ENCODE measurements at regions not wholly inside any gene's neighbourhood (a gene's known extent, or its start where the extent isn't known, plus 50 kb on each side); places are given as distances from the start of the nearest gene placed in this dataset.

DNA sequence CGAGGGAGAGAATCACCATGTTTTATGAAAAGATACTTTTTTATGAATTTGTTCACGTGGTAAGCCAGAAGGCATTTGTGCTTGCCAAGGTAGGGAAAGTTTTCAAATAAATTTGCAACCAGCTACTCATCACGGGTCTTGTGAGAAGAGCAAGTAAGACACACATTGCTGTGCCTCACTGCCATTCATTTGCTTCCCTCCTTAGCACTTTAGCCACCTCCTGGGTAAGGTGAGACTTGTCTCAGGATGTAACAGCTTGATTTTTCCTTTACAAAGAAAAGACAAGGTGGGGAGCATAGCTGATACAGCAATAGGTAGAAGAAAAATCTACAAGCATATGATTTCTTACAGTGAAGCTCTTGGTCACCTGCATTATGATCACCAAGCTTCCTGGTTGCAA is 342.4 kb upstream of the GRM3 start:
- Histone ChIP-seq H3K36me3 (ENCODE audit: control insufficient read depth in 1 of 2, insufficient read depth in 2 of 2, low read length in 2 of 2) (no peaks in the 10 kb centered on the region), H3K27ac (ENCODE audit: low read depth, low read length) (no peak overlapping the region), H3K4me1 (ENCODE audit: control insufficient read depth in 1 of 2, insufficient read depth in 2 of 2, low read length in 2 of 2) (no peaks in the 10 kb centered on the region), H3K9ac (ENCODE audit: low read depth in 1 of 2, low read length in 2 of 2) (no peak overlapping the region), H3K27me3 (ENCODE audit: control insufficient read depth in 1 of 2, insufficient read depth in 2 of 2, low read length in 2 of 2) (no peaks in the 10 kb centered on the region), H3K9me3 (ENCODE audit: control insufficient read depth in 1 of 2, low read length in 2 of 2) (no peaks in the 10 kb centered on the region), H3K4me3 (ENCODE audit: low read depth in 1 of 2, low read length in 2 of 2) (no peak overlapping the region)

- Histone ChIP-seq H3K27ac (ENCODE audit: low read depth, low read length) (no peak overlapping the region), H3K9ac (ENCODE audit: low read depth in 1 of 2, low read length in 2 of 2) (no peak overlapping the region), H3K36me3 (ENCODE audit: control insufficient read depth in 1 of 2, insufficient read depth in 2 of 2, low read length in 2 of 2) (no peaks in the 10 kb centered on the region), H3K27me3 (ENCODE audit: control insufficient read depth in 1 of 2, insufficient read depth in 2 of 2, low read length in 2 of 2) (no peaks in the 10 kb centered on the region), H3K4me1 (ENCODE audit: control insufficient read depth in 1 of 2, insufficient read depth in 2 of 2, low read length in 2 of 2) (no peaks in the 10 kb centered on the region), H3K9me3 (ENCODE audit: control insufficient read depth in 1 of 2, low read length in 2 of 2) (no peaks in the 10 kb centered on the region), H3K4me3 (ENCODE audit: low read depth in 1 of 2, low read length in 2 of 2) (no peak overlapping the region)
Measured at GRCh38 chr7:86295526-86295925, 348.2 kb upstream of the GRM3 start.

- Histone ChIP-seq H3K27me3 (ENCODE audit: control insufficient read depth in 1 of 2, insufficient read depth in 2 of 2, low read length in 2 of 2) (no peaks in the 10 kb centered on the region), H3K4me3 (ENCODE audit: low read depth in 1 of 2, low read length in 2 of 2) (no peak overlapping the region), H3K4me1 (ENCODE audit: control insufficient read depth in 1 of 2, insufficient read depth in 2 of 2, low read length in 2 of 2) (no peaks in the 10 kb centered on the region), H3K36me3 (ENCODE audit: control insufficient read depth in 1 of 2, insufficient read depth in 2 of 2, low read length in 2 of 2) (no peaks in the 10 kb centered on the region), H3K9me3 (ENCODE audit: control insufficient read depth in 1 of 2, low read length in 2 of 2) (peaks cover 0 to 3% of the 10 kb centered on the region in 2 donors), H3K27ac (ENCODE audit: low read depth, low read length) (no peak overlapping the region), H3K9ac (ENCODE audit: low read depth in 1 of 2, low read length in 2 of 2) (no peak overlapping the region)
Measured at GRCh38 chr7:86282014-86282682, 361.6 kb upstream of the GRM3 start.

DNA sequence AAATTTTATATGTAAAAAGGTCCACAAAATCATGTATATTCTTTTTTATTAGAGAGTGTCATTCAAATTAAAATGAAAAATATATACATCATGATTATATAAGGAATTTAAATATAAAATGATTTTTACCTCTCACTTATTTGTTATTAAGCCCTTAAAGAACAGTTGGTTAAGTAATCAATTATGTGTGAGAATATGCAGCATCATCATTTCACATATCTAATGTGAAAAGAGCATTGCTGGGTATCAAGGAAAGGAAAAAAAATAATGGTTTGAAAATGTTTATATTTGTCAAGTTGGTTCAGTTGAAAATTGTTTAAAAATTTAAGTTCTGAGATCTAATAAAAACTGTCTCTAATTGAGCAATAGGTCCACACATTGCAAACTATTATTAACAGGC is 363.6 kb upstream of the GRM3 start:
- no peak overlapping the region for H3K27ac ChIP-seq (ENCODE audit: low read depth, low read length)
- H3K9ac ChIP-seq (ENCODE audit: low read depth in 1 of 2, low read length in 2 of 2) = no peak overlapping the region
- H3K36me3 ChIP-seq (ENCODE audit: control insufficient read depth in 1 of 2, insufficient read depth in 2 of 2, low read length in 2 of 2) = no peaks in the 10 kb centered on the region
- H3K9me3 ChIP-seq (ENCODE audit: control insufficient read depth in 1 of 2, low read length in 2 of 2) = peaks cover 0 to 8% of the 10 kb centered on the region in 2 donors
- no peak overlapping the region for H3K4me3 ChIP-seq (ENCODE audit: low read depth in 1 of 2, low read length in 2 of 2)
- no peaks in the 10 kb centered on the region for H3K27me3 ChIP-seq (ENCODE audit: control insufficient read depth in 1 of 2, insufficient read depth in 2 of 2, low read length in 2 of 2)
- H3K4me1 ChIP-seq (ENCODE audit: control insufficient read depth in 1 of 2, insufficient read depth in 2 of 2, low read length in 2 of 2) = no peaks in the 10 kb centered on the region

DNA sequence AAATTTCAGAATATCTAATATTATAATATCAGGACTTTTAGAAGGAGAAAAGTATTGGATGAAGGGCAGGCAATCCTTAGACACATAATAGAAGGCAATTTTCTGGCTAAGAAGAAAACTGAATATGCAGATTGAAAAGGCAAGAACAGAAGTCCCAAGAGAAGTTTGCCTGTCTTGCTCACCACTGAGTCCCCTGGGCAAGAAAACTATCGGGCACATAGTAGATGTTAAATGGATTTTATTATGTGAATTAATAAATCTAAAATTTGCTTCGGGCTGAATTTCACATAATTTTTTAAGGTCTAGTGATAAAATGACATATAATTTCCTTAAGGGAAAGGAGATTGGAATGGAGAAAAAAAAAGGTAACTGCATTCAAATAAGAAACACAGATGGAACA is 380.9 kb upstream of the GRM3 start:
- no peak overlapping the region for H3K9ac ChIP-seq (ENCODE audit: low read depth in 1 of 2, low read length in 2 of 2)
- no peaks in the 10 kb centered on the region for H3K27me3 ChIP-seq (ENCODE audit: control insufficient read depth in 1 of 2, insufficient read depth in 2 of 2, low read length in 2 of 2)
- peaks cover 0 to 4% of the 10 kb centered on the region in 2 donors for H3K9me3 ChIP-seq (ENCODE audit: control insufficient read depth in 1 of 2, low read length in 2 of 2)
- H3K4me3 ChIP-seq (ENCODE audit: low read depth in 1 of 2, low read length in 2 of 2) = no peak overlapping the region
- H3K36me3 ChIP-seq (ENCODE audit: control insufficient read depth in 1 of 2, insufficient read depth in 2 of 2, low read length in 2 of 2) = no peaks in the 10 kb centered on the region
- no peak overlapping the region for H3K27ac ChIP-seq (ENCODE audit: low read depth, low read length)
- H3K4me1 ChIP-seq (ENCODE audit: control insufficient read depth in 1 of 2, insufficient read depth in 2 of 2, low read length in 2 of 2) = no peaks in the 10 kb centered on the region

DNA sequence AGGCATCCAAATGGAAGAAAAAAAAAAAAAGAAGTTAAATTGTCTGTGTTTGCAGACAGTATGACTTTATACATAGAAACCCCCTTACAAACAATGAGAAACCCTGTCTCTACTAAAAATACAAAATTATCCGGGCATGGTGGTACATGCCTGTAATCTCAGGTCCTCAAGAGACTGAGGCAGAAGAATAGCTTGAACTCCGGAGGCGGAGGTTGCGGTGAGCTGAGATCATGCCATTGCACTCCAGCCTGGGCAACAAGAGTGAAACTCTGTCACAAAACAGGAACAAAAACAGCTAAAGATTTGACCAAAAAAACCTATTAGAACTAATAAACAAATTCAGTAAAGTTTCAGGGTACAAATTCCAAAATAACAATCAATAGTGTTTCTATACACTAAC is 385.8 kb upstream of the GRM3 start:
- no peaks in the 10 kb centered on the region for H3K36me3 ChIP-seq (ENCODE audit: control insufficient read depth in 1 of 2, insufficient read depth in 2 of 2, low read length in 2 of 2)
- no peak overlapping the region for H3K9ac ChIP-seq (ENCODE audit: low read depth in 1 of 2, low read length in 2 of 2)
- H3K4me1 ChIP-seq (ENCODE audit: control insufficient read depth in 1 of 2, insufficient read depth in 2 of 2, low read length in 2 of 2) = no peaks in the 10 kb centered on the region
- H3K27ac ChIP-seq (ENCODE audit: low read depth, low read length) = no peak overlapping the region
- no peaks in the 10 kb centered on the region for H3K27me3 ChIP-seq (ENCODE audit: control insufficient read depth in 1 of 2, insufficient read depth in 2 of 2, low read length in 2 of 2)
- H3K4me3 ChIP-seq (ENCODE audit: low read depth in 1 of 2, low read length in 2 of 2) = no peak overlapping the region
- H3K9me3 ChIP-seq (ENCODE audit: control insufficient read depth in 1 of 2, low read length in 2 of 2) = peaks cover 0 to 5% of the 10 kb centered on the region in 2 donors

DNA sequence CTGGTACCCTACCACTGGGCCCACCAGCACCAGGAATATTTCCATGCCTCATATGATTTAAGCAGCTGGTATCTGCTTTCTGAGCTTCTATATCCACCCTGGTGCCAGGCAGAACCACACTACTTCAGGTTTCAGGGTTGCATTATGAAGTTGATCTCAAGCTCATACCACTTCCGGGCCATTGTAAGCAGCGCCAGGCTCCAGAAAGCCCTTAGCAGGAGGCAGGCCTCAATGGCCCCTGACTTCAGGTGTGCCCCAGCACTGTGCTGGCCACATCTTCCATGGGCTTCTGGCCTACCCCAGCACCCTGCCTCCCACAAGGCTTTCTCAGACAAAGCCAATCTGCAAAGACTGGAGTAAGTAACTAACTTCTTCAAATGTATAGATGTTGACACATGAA is 391.3 kb upstream of the GRM3 start:
- H3K4me3 ChIP-seq (ENCODE audit: low read depth in 1 of 2, low read length in 2 of 2) = no peak overlapping the region
- H3K9ac ChIP-seq (ENCODE audit: low read depth in 1 of 2, low read length in 2 of 2) = no peak overlapping the region

DNA sequence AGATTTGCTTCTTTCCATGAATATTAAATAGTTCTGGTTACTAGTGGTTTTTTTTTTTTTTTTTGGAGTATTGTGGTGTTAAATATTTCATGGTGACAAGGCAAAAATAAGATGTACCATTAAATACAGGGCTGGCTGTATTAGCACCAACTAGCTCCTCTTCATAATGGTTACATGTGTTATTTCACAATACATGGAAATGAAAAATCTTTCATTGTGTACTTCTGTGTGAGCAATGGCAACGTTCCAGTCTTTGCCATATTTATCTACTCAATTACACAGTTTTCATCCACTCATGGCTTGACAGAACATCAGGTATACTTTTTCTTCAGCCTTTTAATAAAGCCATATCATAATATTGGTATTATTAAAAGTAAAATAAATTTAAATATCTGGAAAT is 394.7 kb upstream of the GRM3 start:
- no peak overlapping the region for H3K27ac ChIP-seq (ENCODE audit: low read depth, low read length)
- H3K27me3 ChIP-seq (ENCODE audit: control insufficient read depth in 1 of 2, insufficient read depth in 2 of 2, low read length in 2 of 2) = no peaks in the 10 kb centered on the region
- H3K36me3 ChIP-seq (ENCODE audit: control insufficient read depth in 1 of 2, insufficient read depth in 2 of 2, low read length in 2 of 2) = no peaks in the 10 kb centered on the region
- H3K9me3 ChIP-seq (ENCODE audit: control insufficient read depth in 1 of 2, low read length in 2 of 2) = peaks cover 2 to 7% of the 10 kb centered on the region in 2 donors
- no peak overlapping the region for H3K4me3 ChIP-seq (ENCODE audit: low read depth in 1 of 2, low read length in 2 of 2)
- H3K9ac ChIP-seq (ENCODE audit: low read depth in 1 of 2, low read length in 2 of 2) = no peak overlapping the region
- H3K4me1 ChIP-seq (ENCODE audit: control insufficient read depth in 1 of 2, insufficient read depth in 2 of 2, low read length in 2 of 2) = no peaks in the 10 kb centered on the region

More for the DNA sequence above, 391.3 kb upstream of the GRM3 start:
- H3K4me1 ChIP-seq (ENCODE audit: control insufficient read depth in 1 of 2, insufficient read depth in 2 of 2, low read length in 2 of 2) = no peaks in the 10 kb centered on the region
- H3K27ac ChIP-seq (ENCODE audit: low read depth, low read length) = no peak overlapping the region
- H3K27me3 ChIP-seq (ENCODE audit: control insufficient read depth in 1 of 2, insufficient read depth in 2 of 2, low read length in 2 of 2) = no peaks in the 10 kb centered on the region
- H3K36me3 ChIP-seq (ENCODE audit: control insufficient read depth in 1 of 2, insufficient read depth in 2 of 2, low read length in 2 of 2) = no peaks in the 10 kb centered on the region
- H3K9me3 ChIP-seq (ENCODE audit: control insufficient read depth in 1 of 2, low read length in 2 of 2) = no peaks in the 10 kb centered on the region

DNA sequence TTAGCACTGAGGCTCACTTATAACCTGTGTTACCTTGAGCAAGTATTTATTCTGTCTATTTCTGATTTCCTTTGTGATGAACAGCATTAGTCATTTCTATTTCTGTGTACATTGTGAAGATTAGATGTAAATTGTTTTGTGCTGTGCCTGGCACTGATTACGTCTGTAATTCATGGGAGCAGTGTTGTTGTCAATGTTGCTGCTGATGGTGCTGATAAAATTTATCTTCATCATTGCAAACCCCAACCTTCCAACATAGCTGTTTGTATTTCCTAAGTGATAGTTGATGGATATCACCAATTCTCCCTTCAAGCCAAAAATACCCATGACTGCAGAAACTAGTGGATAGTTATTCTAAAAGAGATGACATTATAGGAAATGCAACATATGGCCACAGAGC is 400.5 kb upstream of the GRM3 start:
- Histone ChIP-seq H3K4me3 (ENCODE audit: low read depth in 1 of 2, low read length in 2 of 2) (no peak overlapping the region), H3K9ac (ENCODE audit: low read depth in 1 of 2, low read length in 2 of 2) (no peak overlapping the region), H3K4me1 (ENCODE audit: control insufficient read depth in 1 of 2, insufficient read depth in 2 of 2, low read length in 2 of 2) (no peaks in the 10 kb centered on the region), H3K9me3 (ENCODE audit: control insufficient read depth in 1 of 2, low read length in 2 of 2) (peaks cover 2 to 8% of the 10 kb centered on the region in 2 donors), H3K27me3 (ENCODE audit: control insufficient read depth in 1 of 2, insufficient read depth in 2 of 2, low read length in 2 of 2) (no peaks in the 10 kb centered on the region), H3K27ac (ENCODE audit: low read depth, low read length) (no peak overlapping the region), H3K36me3 (ENCODE audit: control insufficient read depth in 1 of 2, insufficient read depth in 2 of 2, low read length in 2 of 2) (no peaks in the 10 kb centered on the region)

DNA sequence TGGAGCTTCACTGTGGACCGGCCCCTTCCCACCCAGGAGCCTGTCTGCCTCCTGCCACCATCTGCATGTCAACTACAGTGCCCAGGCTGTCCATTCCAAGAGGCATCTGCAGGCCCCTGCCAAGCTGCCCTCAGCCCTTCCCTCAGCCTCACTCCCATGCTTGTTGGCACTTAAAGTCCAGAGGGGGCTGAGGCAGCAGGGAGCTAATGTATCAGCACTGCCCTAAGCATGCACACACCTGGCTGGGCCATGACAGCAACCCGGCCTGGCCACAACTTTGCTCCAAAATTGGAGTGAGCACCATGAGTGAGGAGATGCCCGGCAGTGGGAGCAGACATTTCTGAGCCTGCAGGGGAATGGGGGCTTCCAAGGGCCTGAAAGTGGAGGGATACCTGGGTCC is 417.5 kb upstream of the GRM3 start:
- Histone ChIP-seq H3K9me3 (ENCODE audit: control insufficient read depth in 1 of 2, low read length in 2 of 2) (peaks cover 4 to 14% of the 10 kb centered on the region in 2 donors), H3K27me3 (ENCODE audit: control insufficient read depth in 1 of 2, insufficient read depth in 2 of 2, low read length in 2 of 2) (no peaks in the 10 kb centered on the region), H3K4me3 (ENCODE audit: low read depth in 1 of 2, low read length in 2 of 2) (no peak overlapping the region), H3K36me3 (ENCODE audit: control insufficient read depth in 1 of 2, insufficient read depth in 2 of 2, low read length in 2 of 2) (no peaks in the 10 kb centered on the region), H3K27ac (ENCODE audit: low read depth, low read length) (no peak overlapping the region), H3K9ac (ENCODE audit: low read depth in 1 of 2, low read length in 2 of 2) (no peak overlapping the region), H3K4me1 (ENCODE audit: control insufficient read depth in 1 of 2, insufficient read depth in 2 of 2, low read length in 2 of 2) (no peaks in the 10 kb centered on the region)

- Histone ChIP-seq H3K9me3 (ENCODE audit: control insufficient read depth in 1 of 2, low read length in 2 of 2) (peaks cover 4 to 16% of the 10 kb centered on the region in 2 donors), H3K27me3 (ENCODE audit: control insufficient read depth in 1 of 2, insufficient read depth in 2 of 2, low read length in 2 of 2) (no peaks in the 10 kb centered on the region), H3K27ac (ENCODE audit: low read depth, low read length) (no peak overlapping the region), H3K4me3 (ENCODE audit: low read depth in 1 of 2, low read length in 2 of 2) (no peak overlapping the region), H3K36me3 (ENCODE audit: control insufficient read depth in 1 of 2, insufficient read depth in 2 of 2, low read length in 2 of 2) (no peaks in the 10 kb centered on the region), H3K9ac (ENCODE audit: low read depth in 1 of 2, low read length in 2 of 2) (no peak overlapping the region), H3K4me1 (ENCODE audit: control insufficient read depth in 1 of 2, insufficient read depth in 2 of 2, low read length in 2 of 2) (no peaks in the 10 kb centered on the region)
Measured at GRCh38 chr7:86222806-86223205, 420.9 kb upstream of the GRM3 start.

Measured in duodenal mucosa (tissue), 2 donors.